ENCODE measurements at regions not wholly inside any gene's neighbourhood (a gene's known extent, or its start where the extent isn't known, plus 50 kb on each side); places are given as distances from the start of the nearest gene placed in this dataset.

DNA sequence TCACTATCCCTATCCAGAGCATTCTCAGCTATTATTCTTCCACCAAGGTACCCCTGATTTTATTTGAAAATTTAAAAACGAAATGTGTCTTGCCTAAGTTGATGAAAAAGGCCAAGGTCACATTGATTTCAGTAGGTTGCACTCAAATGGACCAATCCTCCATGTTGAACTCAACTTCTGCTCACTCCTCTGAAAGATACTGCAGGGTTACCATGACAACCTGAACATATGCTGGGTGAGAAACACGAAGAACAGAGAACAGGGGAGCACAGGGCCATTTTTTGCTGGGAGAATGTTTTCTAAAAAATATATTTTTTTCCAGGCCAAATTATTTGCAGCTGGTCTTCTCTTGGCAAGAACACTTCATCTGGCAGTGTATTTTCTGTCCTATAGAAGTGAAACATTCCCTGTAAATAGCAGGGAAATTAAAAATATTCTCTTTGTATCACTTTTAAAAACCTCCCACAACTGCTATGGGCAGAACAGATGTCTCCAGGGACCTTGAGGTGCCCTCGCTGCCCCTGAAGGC lies 215.9 kb downstream of the NXNL2 start:
- Histone ChIP-seq H3K4me3 (ENCODE audit: low read depth, low read length) (no peak overlapping the region), H3K9me3 (ENCODE audit: control insufficient read depth, insufficient read depth, low read depth, low read length) (no peaks in the 10 kb centered on the region), H3K36me3 (ENCODE audit: control insufficient read depth in 2 of 2, insufficient read depth in 1 of 2, low read length in 2 of 2) (no peaks in the 10 kb centered on the region), H3K27ac (ENCODE audit: extremely low read depth, low read depth, low read length) (no peak overlapping the region), H3K4me1 (ENCODE audit: control insufficient read depth, insufficient read depth, low read length) (peaks cover 6% of the 10 kb centered on the region)
- TF ChIP-seq, protein P1, sequence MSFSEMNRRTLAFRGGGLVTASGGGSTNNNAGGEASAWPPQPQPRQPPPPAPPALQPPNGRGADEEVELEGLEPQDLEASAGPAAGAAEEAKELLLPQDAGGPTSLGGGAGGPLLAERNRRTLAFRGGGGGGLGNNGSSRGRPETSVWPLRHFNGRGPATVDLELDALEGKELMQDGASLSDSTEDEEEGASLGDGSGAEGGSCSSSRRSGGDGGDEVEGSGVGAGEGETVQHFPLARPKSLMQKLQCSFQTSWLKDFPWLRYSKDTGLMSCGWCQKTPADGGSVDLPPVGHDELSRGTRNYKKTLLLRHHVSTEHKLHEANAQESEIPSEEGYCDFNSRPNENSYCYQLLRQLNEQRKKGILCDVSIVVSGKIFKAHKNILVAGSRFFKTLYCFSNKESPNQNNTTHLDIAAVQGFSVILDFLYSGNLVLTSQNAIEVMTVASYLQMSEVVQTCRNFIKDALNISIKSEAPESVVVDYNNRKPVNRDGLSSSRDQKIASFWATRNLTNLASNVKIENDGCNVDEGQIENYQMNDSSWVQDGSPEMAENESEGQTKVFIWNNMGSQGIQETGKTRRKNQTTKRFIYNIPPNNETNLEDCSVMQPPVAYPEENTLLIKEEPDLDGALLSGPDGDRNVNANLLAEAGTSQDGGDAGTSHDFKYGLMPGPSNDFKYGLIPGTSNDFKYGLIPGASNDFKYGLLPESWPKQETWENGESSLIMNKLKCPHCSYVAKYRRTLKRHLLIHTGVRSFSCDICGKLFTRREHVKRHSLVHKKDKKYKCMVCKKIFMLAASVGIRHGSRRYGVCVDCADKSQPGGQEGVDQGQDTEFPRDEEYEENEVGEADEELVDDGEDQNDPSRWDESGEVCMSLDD (tag by site-specific recombination; IDR thresholded peaks at IDR 0.05): no peak
- TF ChIP-seq, protein P2, sequence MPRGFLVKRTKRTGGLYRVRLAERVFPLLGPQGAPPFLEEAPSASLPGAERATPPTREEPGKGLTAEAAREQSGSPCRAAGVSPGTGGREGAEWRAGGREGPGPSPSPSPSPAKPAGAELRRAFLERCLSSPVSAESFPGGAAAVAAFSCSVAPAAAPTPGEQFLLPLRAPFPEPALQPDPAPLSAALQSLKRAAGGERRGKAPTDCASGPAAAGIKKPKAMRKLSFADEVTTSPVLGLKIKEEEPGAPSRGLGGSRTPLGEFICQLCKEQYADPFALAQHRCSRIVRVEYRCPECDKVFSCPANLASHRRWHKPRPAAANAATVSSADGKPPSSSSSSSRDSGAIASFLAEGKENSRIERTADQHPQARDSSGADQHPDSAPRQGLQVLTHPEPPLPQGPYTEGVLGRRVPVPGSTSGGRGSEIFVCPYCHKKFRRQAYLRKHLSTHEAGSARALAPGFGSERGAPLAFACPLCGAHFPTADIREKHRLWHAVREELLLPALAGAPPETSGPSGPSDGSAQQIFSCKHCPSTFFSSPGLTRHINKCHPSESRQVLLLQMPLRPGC (tag by site-specific recombination; IDR thresholded peaks at IDR 0.05): no peak
- no peak for TF ChIP-seq ZNF660 (tag by site-specific recombination; IDR thresholded peaks at IDR 0.05)
- no peak for TF ChIP-seq FEZF1 (tag by site-specific recombination; IDR thresholded peaks at IDR 0.05)
- TF ChIP-seq, protein P3, sequence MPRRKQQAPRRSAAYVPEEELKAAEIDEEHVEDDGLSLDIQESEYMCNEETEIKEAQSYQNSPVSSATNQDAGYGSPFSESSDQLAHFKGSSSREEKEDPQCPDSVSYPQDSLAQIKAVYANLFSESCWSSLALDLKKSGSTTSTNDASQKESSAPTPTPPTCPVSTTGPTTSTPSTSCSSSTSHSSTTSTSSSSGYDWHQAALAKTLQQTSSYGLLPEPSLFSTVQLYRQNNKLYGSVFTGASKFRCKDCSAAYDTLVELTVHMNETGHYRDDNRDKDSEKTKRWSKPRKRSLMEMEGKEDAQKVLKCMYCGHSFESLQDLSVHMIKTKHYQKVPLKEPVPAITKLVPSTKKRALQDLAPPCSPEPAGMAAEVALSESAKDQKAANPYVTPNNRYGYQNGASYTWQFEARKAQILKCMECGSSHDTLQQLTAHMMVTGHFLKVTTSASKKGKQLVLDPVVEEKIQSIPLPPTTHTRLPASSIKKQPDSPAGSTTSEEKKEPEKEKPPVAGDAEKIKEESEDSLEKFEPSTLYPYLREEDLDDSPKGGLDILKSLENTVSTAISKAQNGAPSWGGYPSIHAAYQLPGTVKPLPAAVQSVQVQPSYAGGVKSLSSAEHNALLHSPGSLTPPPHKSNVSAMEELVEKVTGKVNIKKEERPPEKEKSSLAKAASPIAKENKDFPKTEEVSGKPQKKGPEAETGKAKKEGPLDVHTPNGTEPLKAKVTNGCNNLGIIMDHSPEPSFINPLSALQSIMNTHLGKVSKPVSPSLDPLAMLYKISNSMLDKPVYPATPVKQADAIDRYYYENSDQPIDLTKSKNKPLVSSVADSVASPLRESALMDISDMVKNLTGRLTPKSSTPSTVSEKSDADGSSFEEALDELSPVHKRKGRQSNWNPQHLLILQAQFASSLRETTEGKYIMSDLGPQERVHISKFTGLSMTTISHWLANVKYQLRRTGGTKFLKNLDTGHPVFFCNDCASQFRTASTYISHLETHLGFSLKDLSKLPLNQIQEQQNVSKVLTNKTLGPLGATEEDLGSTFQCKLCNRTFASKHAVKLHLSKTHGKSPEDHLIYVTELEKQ (tag by site-specific recombination; IDR thresholded peaks at IDR 0.05; ENCODE audit: borderline replicate concordance): no peak
- TF ChIP-seq, protein P4, sequence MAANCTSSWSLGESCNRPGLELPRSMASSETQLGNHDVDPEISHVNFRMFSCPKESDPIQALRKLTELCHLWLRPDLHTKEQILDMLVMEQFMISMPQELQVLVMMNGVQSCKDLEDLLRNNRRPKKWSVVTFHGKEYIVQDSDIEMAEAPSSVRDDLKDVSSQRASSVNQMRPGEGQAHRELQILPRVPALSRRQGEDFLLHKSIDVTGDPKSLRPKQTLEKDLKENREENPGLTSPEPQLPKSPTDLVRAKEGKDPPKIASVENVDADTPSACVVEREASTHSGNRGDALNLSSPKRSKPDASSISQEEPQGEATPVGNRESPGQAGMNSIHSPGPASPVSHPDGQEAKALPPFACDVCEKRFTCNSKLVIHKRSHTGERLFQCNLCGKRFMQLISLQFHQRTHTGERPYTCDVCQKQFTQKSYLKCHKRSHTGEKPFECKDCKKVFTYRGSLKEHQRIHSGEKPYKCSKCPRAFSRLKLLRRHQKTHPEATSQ (tag by site-specific recombination; IDR thresholded peaks at IDR 0.05): no peak
- TF ChIP-seq ZBTB21 (tag by site-specific recombination; IDR thresholded peaks at IDR 0.05): no peak
- TF ChIP-seq ZNF621 (tag by site-specific recombination; IDR thresholded peaks at IDR 0.05): no peak
- TF ChIP-seq ZNF37A (tag by site-specific recombination; IDR thresholded peaks at IDR 0.05): no peak
- CTCF ChIA-PET: no interaction called here
- POLR2A ChIA-PET: no interaction called here

DNA sequence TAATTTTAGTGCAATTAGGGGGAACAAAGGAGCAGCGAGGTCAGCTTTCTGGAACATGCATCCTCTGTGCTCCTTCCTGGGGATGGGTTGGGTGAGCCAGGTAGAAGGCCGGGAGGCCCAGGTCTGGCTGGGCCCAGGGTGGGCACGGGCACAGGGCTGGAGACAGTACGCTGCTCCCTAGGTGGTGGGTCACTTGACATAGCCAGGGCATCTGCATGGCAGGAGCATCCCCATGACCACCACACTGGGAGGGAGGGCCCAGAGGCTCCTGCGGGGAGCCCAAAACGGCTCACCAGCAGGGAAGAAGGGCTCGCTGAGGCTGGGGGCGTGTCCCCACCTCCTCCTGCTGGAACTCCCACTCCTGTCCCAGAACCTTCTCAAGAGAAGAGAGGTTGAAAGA lies 216.8 kb downstream of the NXNL2 start:
- TF ChIP-seq MEIS1 (CRISPR knock-in tag; IDR thresholded peaks at IDR 0.05; ENCODE audit: borderline replicate concordance): no peak
- Histone ChIP-seq H3K9me3 (ENCODE audit: control insufficient read depth, insufficient read depth, low read depth, low read length) (no peaks in the 10 kb centered on the region), H3K36me3 (ENCODE audit: control insufficient read depth in 2 of 2, insufficient read depth in 1 of 2, low read length in 2 of 2) (no peaks in the 10 kb centered on the region), H3K4me1 (ENCODE audit: control insufficient read depth, insufficient read depth, low read length) (peaks cover 3% of the 10 kb centered on the region; the same call in 1 of the 2 replicates), H3K4me3 (ENCODE audit: low read depth, low read length) (no peak overlapping the region), H3K27ac (ENCODE audit: extremely low read depth, low read depth, low read length) (no peak overlapping the region)
- ChIA-PET POLR2A (no interaction called here), CTCF (interaction anchor here (0.8 kb wide), 1 partner anchor 157 kb away, joined by 4 read pairs; no protein-coding TSS in a partner anchor)

DNA sequence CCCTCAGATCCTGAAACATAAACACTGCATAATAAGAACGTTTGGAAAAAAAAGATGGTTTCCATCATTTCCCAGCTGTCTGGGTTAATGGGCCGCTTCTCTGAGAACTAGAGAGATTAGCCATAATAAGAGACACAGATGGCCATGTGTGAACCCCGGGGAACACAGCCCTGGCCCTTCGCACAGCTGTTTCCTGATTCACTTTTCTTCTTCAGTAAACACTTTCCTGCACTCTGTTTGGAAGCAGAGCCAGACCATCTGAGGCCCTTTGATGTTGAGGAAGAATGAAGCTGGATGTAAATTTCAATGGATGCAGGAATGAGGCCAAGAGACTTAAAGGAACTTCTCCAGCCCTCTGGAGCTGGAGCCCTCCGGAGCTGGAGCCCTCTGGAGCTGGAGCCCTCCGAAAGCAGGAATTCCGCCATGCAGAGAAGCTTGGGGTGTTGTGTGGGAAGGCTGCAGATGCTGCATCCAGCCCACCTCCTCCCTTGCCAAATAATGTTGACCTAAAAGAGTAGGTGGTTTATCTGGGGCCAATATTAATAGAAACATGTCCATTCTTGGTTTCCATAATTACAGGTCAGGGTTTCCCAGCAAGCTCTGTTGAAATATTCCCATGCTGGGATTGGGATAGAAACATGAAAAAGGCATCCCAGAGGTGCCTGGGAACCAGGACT lies 218.9 kb downstream of the NXNL2 start:
- H3K4me3 ChIP-seq (ENCODE audit: low read depth, low read length): no peak overlapping the region
- no peaks in the 10 kb centered on the region for H3K36me3 ChIP-seq (ENCODE audit: control insufficient read depth in 2 of 2, insufficient read depth in 1 of 2, low read length in 2 of 2)
- H3K27ac ChIP-seq (ENCODE audit: extremely low read depth, low read depth, low read length): no peak overlapping the region
- ChIA-PET CTCF (no interaction called here), POLR2A (no interaction called here)
- no peak for TF ChIP-seq ZBTB20 (tag by site-specific recombination; IDR thresholded peaks at IDR 0.05)
- H3K9me3 ChIP-seq (ENCODE audit: control insufficient read depth, insufficient read depth, low read depth, low read length): no peaks in the 10 kb centered on the region
- no peaks in the 10 kb centered on the region for H3K4me1 ChIP-seq (ENCODE audit: control insufficient read depth, insufficient read depth, low read length)
